CD8-positive, alpha-beta memory T cell (primary cell): ENCODE measurements at regions not wholly inside any gene's neighbourhood (a gene's known extent, or its start where the extent isn't known, plus 50 kb on each side); places are given as distances from the start of the nearest gene placed in this dataset.

Experiments
- CTCF ChIA-PET: fragments of 350-600 bp; sonication (Branson Sonifier 250); formaldehyde crosslinking; loops from one replicate; lab custom pipeline; 2021; ENCODE audit warnings: antibody characterized with exemption; lab: Charles Lee
- POLR2A ChIA-PET: fragments of 350-600 bp; sonication (Branson Sonifier 250); formaldehyde crosslinking; loops from one replicate; lab custom pipeline; 2021; ENCODE audit warnings: antibody characterized with exemption; lab: Charles Lee
- DNase-seq, 5 donors: peaks; one replicate each; pipeline versions ENCODE4 v3.0.0 to v3.0.0-alpha.2; 2020 to 2022; ENCODE audit warnings: mixed read lengths in 1 of 5
- H3K27ac ChIP-seq: one replicate; pipeline ENCODE4 v1.7.0; 2013; ENCODE audit warnings: low read depth, mild to moderate bottlenecking, low read length, moderate library complexity
- H3K27me3 ChIP-seq: 2 replicates; pipeline ENCODE4 v1.7.0; 2013; ENCODE audit warnings: low read length, mild to moderate bottlenecking; ENCODE audit not compliant: insufficient read depth, poor library complexity, severe bottlenecking
- H3K36me3 ChIP-seq: 2 replicates; pipeline ENCODE4 v1.7.0; 2013; ENCODE audit warnings: mild to moderate bottlenecking, low read length, moderate library complexity; ENCODE audit not compliant: insufficient read depth
- H3K4me1 ChIP-seq: 2 replicates; pipeline ENCODE4 v1.7.0; 2013; ENCODE audit warnings: mild to moderate bottlenecking, low read length, moderate library complexity; ENCODE audit not compliant: insufficient read depth
- H3K4me3 ChIP-seq: 2 replicates; pipeline ENCODE4 v1.7.0; 2013; ENCODE audit warnings: mild to moderate bottlenecking, low read length
- H3K9me3 ChIP-seq: 2 replicates; pipeline ENCODE4 v1.7.0; 2013; ENCODE audit warnings: mild to moderate bottlenecking, low read length
- H3K27ac Mint-ChIP-seq, 8 donors: one replicate each; pipeline ENCODE4 v1.8.0; 2020 to 2021; ENCODE audit warnings: mixed read lengths in 8 of 8, mild to moderate bottlenecking in 6 of 8, inconsistent platforms in 3 of 8, moderate library complexity in 3 of 8
- H3K27me3 Mint-ChIP-seq, 2 donors: one replicate each; pipeline ENCODE4 v1.8.0; 2020 to 2021; ENCODE audit warnings: mixed read lengths in 2 of 2, mild to moderate bottlenecking in 1 of 2, moderate library complexity in 1 of 2
- H3K36me3 Mint-ChIP-seq, 3 donors: one replicate each; pipeline ENCODE4 v1.8.0; 2020 to 2021; ENCODE audit warnings: mixed read lengths in 3 of 3, inconsistent platforms in 1 of 3, mild to moderate bottlenecking in 1 of 3
- H3K4me1 Mint-ChIP-seq, 3 donors: one replicate each; pipeline ENCODE4 v1.8.0; 2020 to 2021; ENCODE audit warnings: mixed read lengths in 3 of 3, inconsistent platforms in 1 of 3, mild to moderate bottlenecking in 1 of 3
- H3K4me3 Mint-ChIP-seq, 7 donors: one replicate each; pipeline ENCODE4 v1.8.0; 2020 to 2021; ENCODE audit warnings: mixed read lengths in 7 of 7, mild to moderate bottlenecking in 6 of 7, moderate library complexity in 4 of 7, inconsistent platforms in 2 of 7
- H3K9me3 Mint-ChIP-seq, 5 donors: one replicate each; pipeline ENCODE4 v1.8.0; 2020 to 2022; ENCODE audit warnings: mixed read lengths in 5 of 5, mild to moderate bottlenecking in 3 of 5, moderate library complexity in 2 of 5, inconsistent platforms in 1 of 5

DNA sequence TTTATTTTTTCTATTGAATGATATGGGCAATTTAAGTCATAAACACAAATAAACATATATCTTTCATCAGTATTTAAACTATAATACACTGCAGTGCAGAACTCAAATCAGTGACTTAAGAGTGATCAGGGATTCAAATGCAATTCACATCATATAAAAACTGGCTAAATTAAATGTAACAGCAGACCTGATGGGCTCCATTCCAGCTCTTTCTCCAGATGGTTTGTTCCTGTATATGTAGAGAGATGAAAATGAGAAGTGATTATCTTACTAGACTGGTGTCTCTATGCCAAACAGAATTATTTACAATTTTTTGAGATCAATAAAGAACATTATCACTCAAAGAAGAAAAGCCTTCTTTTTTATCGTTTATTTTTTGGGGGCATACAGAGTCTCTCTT lies 568.8 kb upstream of the ADARB2 start:
- H3K27me3 Mint-ChIP-seq, result peaks cover 0 to 3% of the 10 kb centered on the region in 2 donors
- H3K4me1 Mint-ChIP-seq, result no peaks in the 10 kb centered on the region
- H3K4me3 Mint-ChIP-seq, result no peak overlapping the region
- H3K36me3 Mint-ChIP-seq, result no peaks in the 10 kb centered on the region
- no peak overlapping the region for H3K27ac Mint-ChIP-seq
- no peaks in the 10 kb centered on the region for H3K4me1 ChIP-seq
- ChIA-PET CTCF (no interaction called here), POLR2A (no interaction called here)
- no peaks in the 10 kb centered on the region for H3K9me3 ChIP-seq
- no peaks in the 10 kb centered on the region for H3K27me3 ChIP-seq
- DNase-seq, result no peak
- no peak overlapping the region for H3K4me3 ChIP-seq
- H3K27ac ChIP-seq, result no peak overlapping the region
- H3K36me3 ChIP-seq, result no peaks in the 10 kb centered on the region
- peaks cover 0 to 6% (median 0%) of the 10 kb centered on the region in 5 donors for H3K9me3 Mint-ChIP-seq

DNA sequence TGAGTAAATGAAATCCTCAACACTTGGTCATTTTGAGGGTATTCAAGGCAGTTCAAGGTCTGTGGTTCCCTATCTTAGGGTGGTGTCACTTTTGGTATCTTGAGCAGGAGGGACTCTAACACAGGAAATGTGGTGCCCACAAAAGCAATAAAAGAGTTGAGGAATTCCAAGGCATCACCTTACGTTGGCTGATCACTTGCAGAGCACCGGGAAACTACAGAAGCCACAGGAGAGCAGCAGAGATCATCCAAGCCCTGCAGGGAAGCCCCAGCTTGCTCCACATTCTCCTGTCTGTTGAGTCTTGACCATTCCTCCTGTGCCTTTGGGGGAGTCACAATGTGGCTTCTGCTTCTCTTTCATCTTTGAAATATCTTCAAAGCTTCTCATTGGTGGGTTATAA lies 565.8 kb upstream of the ADARB2 start:
- DNase-seq, result no peak
- no peaks in the 10 kb centered on the region for H3K9me3 ChIP-seq
- POLR2A ChIA-PET, result no interaction called here
- H3K4me1 ChIP-seq, result no peaks in the 10 kb centered on the region
- CTCF ChIA-PET, result no interaction called here
- no peaks in the 10 kb centered on the region for H3K36me3 ChIP-seq
- Mint-ChIP-seq H3K36me3 (no peaks in the 10 kb centered on the region), H3K9me3 (peaks cover 0 to 2% (median 0%) of the 10 kb centered on the region in 5 donors), H3K27me3 (no peaks in the 10 kb centered on the region), H3K27ac (no peak overlapping the region), H3K4me3 (no peak overlapping the region), H3K4me1 (no peaks in the 10 kb centered on the region)
- H3K4me3 ChIP-seq, result no peak overlapping the region
- no peaks in the 10 kb centered on the region for H3K27me3 ChIP-seq
- H3K27ac ChIP-seq, result no peak overlapping the region

DNA sequence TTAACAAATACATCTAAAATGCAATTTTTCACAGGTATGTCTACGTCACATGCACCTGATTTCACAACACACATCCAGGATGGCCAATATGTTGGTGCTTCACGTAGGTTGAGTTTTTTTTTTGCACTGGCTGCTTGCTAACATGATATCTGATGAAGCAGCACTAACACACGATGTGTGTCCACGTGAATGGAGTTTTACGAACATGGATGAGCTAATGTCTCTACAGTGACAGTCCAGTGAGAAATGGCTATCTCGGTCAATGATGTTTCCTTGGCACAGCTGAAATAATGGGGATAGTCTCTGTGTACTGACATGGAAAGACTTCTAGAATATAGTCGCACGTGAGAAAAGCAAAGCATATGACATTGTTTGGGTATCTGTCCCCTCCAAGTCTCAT lies 563.9 kb upstream of the ADARB2 start:
- no peak overlapping the region for H3K4me3 Mint-ChIP-seq
- H3K4me1 Mint-ChIP-seq, result no peaks in the 10 kb centered on the region
- peaks cover 0 to 2% (median 0%) of the 10 kb centered on the region in 5 donors for H3K9me3 Mint-ChIP-seq
- no peak overlapping the region for H3K27ac Mint-ChIP-seq
- H3K4me3 ChIP-seq, result no peak overlapping the region
- no peaks in the 10 kb centered on the region for H3K27me3 ChIP-seq
- H3K9me3 ChIP-seq, result no peaks in the 10 kb centered on the region
- DNase-seq, result no peak
- ChIA-PET POLR2A (no interaction called here), CTCF (no interaction called here)
- no peaks in the 10 kb centered on the region for H3K4me1 ChIP-seq
- no peak overlapping the region for H3K27ac ChIP-seq
- H3K27me3 Mint-ChIP-seq, result no peaks in the 10 kb centered on the region
- no peaks in the 10 kb centered on the region for H3K36me3 Mint-ChIP-seq
- no peaks in the 10 kb centered on the region for H3K36me3 ChIP-seq

DNA sequence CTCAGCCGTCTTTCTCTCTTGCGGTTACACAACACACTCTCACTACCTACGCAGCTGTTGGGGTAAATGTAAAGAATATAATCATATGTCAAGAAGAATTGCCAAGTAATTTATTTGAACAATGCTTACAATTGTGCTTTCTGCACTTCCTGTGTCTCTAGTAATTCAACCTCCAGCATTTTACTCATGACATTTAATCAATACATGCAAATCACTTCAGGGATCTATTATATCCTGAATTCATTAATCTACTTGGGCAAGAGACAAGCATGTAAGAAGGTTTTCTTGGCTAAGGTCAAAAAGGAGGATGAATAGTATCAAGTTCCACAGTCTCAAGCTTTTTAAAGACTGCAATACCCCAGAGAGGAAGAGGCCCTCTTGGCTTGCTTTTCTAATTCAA lies 562.9 kb upstream of the ADARB2 start:
- H3K36me3 ChIP-seq, result no peaks in the 10 kb centered on the region
- CTCF ChIA-PET, result no interaction called here
- H3K27ac ChIP-seq, result no peak overlapping the region
- no peaks in the 10 kb centered on the region for H3K4me1 Mint-ChIP-seq
- H3K4me3 ChIP-seq, result no peak overlapping the region
- H3K27me3 Mint-ChIP-seq, result no peaks in the 10 kb centered on the region
- no peaks in the 10 kb centered on the region for H3K4me1 ChIP-seq
- H3K9me3 ChIP-seq, result no peaks in the 10 kb centered on the region
- no peak overlapping the region for H3K4me3 Mint-ChIP-seq
- DNase-seq, result no peak
- H3K36me3 Mint-ChIP-seq, result no peaks in the 10 kb centered on the region
- H3K27me3 ChIP-seq, result no peaks in the 10 kb centered on the region
- H3K9me3 Mint-ChIP-seq, result peaks cover 0 to 2% (median 0%) of the 10 kb centered on the region in 5 donors
- H3K27ac Mint-ChIP-seq, result peak overlapping the region in 1 of 8 donors; percentile 54
- POLR2A ChIA-PET, result no interaction called here

DNA sequence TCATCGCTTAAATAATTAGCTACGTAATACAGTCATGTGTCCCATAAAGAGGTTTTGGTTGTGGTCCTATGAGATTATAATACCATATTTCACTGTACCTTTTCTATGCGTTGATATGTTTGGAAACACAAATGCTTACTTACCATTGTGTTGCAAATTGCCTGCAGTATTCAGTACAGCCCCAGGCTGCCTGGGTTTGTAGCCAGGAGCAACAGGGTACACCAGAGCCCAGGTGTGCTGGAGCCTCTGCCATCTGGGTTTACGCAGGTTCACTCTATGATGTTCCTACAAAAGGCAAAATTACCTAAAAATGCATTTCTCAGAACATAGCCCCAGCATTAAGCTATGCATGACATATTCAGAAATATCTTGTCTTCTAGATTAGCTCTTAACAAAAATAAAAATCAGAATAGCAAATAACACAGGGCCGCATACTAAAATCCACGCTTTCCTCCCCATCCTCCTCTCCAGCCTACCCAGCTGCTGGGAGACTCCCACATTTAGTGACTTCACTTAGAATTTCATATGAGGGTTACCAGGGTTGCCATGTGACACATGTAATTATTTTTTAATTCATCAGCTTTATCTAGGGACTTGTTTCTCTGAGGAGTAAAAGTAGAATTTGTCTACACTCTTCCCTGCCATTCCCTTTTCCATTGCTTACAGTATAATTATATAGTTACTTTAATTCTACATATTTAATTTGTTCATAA lies 559.0 kb upstream of the ADARB2 start:
- no peaks in the 10 kb centered on the region for H3K4me1 Mint-ChIP-seq
- H3K27ac Mint-ChIP-seq, result no peak overlapping the region
- no peak for DNase-seq
- Histone ChIP-seq H3K27ac (no peak overlapping the region), H3K9me3 (no peaks in the 10 kb centered on the region), H3K36me3 (no peaks in the 10 kb centered on the region), H3K27me3 (no peaks in the 10 kb centered on the region), H3K4me3 (no peak overlapping the region), H3K4me1 (no peaks in the 10 kb centered on the region)
- CTCF ChIA-PET, result no interaction called here
- no peaks in the 10 kb centered on the region for H3K9me3 Mint-ChIP-seq
- H3K27me3 Mint-ChIP-seq, result no peaks in the 10 kb centered on the region
- no peak overlapping the region for H3K4me3 Mint-ChIP-seq
- POLR2A ChIA-PET, result no interaction called here
- H3K36me3 Mint-ChIP-seq, result no peaks in the 10 kb centered on the region

DNA sequence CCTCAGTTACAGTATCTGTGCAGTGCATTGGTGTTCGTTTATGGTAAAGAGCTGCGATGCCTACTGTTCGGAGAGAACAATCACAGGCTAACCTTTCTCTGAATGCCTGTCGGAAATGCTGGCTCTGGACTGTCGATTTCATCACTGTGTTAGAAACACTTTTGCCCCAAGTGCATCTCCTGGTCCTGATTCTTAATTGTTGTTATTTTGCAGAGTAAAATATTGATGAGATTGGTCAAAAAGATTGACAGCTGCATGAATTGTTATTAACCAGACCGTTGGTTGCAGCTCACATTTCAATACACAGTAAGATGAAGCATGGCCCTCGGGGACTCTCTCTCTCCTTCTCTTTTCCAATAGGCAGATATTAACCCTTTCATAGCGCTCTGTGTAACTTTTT lies 557.4 kb upstream of the ADARB2 start:
- Mint-ChIP-seq H3K27me3 (no peaks in the 10 kb centered on the region), H3K4me3 (no peak overlapping the region), H3K4me1 (no peaks in the 10 kb centered on the region), H3K27ac (no peak overlapping the region), H3K36me3 (no peaks in the 10 kb centered on the region), H3K9me3 (no peaks in the 10 kb centered on the region)
- ChIA-PET POLR2A (no interaction called here), CTCF (no interaction called here)
- no peaks in the 10 kb centered on the region for H3K36me3 ChIP-seq
- H3K4me3 ChIP-seq, result no peak overlapping the region
- H3K9me3 ChIP-seq, result no peaks in the 10 kb centered on the region
- no peak overlapping the region for H3K27ac ChIP-seq
- no peaks in the 10 kb centered on the region for H3K27me3 ChIP-seq
- no peak for DNase-seq
- no peaks in the 10 kb centered on the region for H3K4me1 ChIP-seq

DNA sequence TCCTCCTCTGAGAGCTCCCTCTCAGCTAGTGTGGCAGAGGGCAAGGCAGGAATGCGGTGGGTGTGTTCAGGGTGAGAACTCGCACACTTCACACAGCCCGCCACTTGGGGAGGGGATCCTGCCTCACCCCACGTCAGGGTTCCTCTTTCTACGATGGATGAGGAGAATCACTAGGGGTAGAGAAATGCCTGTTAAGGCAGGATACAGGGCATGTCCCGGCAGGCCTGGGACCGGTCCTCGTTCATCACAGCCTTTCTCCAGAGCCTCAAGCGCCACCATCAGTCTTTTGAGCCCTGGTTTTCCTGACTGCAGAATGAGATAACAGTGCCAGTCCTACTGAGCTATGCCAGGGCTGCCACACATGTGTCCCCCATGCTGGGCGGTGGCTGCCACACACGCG lies 546.7 kb upstream of the ADARB2 start:
- Histone ChIP-seq H3K9me3 (no peaks in the 10 kb centered on the region), H3K4me1 (no peaks in the 10 kb centered on the region), H3K27ac (no peak overlapping the region), H3K27me3 (no peaks in the 10 kb centered on the region), H3K4me3 (no peak overlapping the region), H3K36me3 (no peaks in the 10 kb centered on the region)
- H3K9me3 Mint-ChIP-seq, result peaks cover 0 to 3% (median 0%) of the 10 kb centered on the region in 5 donors
- H3K27ac Mint-ChIP-seq, result no peak overlapping the region
- CTCF ChIA-PET, result no interaction called here
- H3K27me3 Mint-ChIP-seq, result peaks cover under 1 to 3% of the 10 kb centered on the region in 2 donors
- H3K4me1 Mint-ChIP-seq, result no peaks in the 10 kb centered on the region
- H3K36me3 Mint-ChIP-seq, result no peaks in the 10 kb centered on the region
- POLR2A ChIA-PET, result no interaction called here
- DNase-seq, result no peak
- H3K4me3 Mint-ChIP-seq, result no peak overlapping the region

DNA sequence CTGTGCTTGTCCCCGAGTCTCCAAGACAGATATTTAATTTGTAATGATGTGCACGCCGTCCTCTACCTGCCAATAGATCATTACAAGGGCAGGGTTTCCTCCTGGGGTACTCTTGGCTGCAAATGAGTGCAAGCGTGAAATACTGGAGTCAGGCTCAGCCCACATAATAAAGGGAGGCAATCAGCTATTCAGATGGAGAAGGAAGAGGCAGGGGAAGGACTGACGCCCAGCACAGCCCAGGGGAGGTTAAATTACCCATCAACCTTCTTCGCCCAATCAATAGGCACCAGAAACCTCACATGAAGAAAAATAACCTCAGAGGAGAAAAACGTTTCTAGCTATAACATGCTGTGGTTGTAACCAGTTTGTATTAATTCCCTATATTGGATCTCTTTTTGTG lies 544.9 kb upstream of the ADARB2 start:
- Histone ChIP-seq H3K4me3 (no peak overlapping the region), H3K36me3 (no peaks in the 10 kb centered on the region), H3K27me3 (no peaks in the 10 kb centered on the region), H3K4me1 (no peaks in the 10 kb centered on the region), H3K27ac (no peak overlapping the region), H3K9me3 (no peaks in the 10 kb centered on the region)
- H3K36me3 Mint-ChIP-seq, result no peaks in the 10 kb centered on the region
- no peak overlapping the region for H3K27ac Mint-ChIP-seq
- H3K4me3 Mint-ChIP-seq, result no peak overlapping the region
- ChIA-PET CTCF (no interaction called here), POLR2A (no interaction called here)
- H3K27me3 Mint-ChIP-seq, result no peaks in the 10 kb centered on the region
- no peaks in the 10 kb centered on the region for H3K4me1 Mint-ChIP-seq
- DNase-seq, result no peak
- H3K9me3 Mint-ChIP-seq, result peaks cover 0 to 3% (median 0%) of the 10 kb centered on the region in 5 donors
